A673 (cell line): ENCODE measurements at regions not wholly inside any gene's neighbourhood (a gene's known extent, or its start where the extent isn't known, plus 50 kb on each side); places are given as distances from the start of the nearest gene placed in this dataset.

Experiments used
- EZH2 ChIP-seq: fragments of 200-600 bp; sonication (generic); IDR thresholded peaks from 2 replicates; pipeline ENCODE4 v1.6.1; 2017; ENCODE audit warnings: borderline replicate concordance, low read depth, mild to moderate bottlenecking, mixed read lengths, antibody characterized with exemption, low read length; ENCODE audit not compliant: poor library complexity, severe bottlenecking
- TF ChIP-seq, protein P1 (sequence below): fragments of 300-800, 200-600 bp; sonication (generic); conservative IDR thresholded peaks from 2 replicates; pipeline ENCODE4 v1.5.1; 2017; ENCODE audit warnings: low read depth, mild to moderate bottlenecking, antibody characterized with exemption, low read length, moderate library complexity, mixed read lengths

- TF ChIP-seq EZH2: no peak
- TF ChIP-seq, protein P1, sequence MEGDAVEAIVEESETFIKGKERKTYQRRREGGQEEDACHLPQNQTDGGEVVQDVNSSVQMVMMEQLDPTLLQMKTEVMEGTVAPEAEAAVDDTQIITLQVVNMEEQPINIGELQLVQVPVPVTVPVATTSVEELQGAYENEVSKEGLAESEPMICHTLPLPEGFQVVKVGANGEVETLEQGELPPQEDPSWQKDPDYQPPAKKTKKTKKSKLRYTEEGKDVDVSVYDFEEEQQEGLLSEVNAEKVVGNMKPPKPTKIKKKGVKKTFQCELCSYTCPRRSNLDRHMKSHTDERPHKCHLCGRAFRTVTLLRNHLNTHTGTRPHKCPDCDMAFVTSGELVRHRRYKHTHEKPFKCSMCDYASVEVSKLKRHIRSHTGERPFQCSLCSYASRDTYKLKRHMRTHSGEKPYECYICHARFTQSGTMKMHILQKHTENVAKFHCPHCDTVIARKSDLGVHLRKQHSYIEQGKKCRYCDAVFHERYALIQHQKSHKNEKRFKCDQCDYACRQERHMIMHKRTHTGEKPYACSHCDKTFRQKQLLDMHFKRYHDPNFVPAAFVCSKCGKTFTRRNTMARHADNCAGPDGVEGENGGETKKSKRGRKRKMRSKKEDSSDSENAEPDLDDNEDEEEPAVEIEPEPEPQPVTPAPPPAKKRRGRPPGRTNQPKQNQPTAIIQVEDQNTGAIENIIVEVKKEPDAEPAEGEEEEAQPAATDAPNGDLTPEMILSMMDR: no peak
Observed at GRCh38 chr12:115402443-115403180, 718.6 kb upstream of the TBX3 start.
